ENCODE measurements at regions not wholly inside any gene's neighbourhood (a gene's known extent, or its start where the extent isn't known, plus 50 kb on each side); places are given as distances from the start of the nearest gene placed in this dataset.

DNA sequence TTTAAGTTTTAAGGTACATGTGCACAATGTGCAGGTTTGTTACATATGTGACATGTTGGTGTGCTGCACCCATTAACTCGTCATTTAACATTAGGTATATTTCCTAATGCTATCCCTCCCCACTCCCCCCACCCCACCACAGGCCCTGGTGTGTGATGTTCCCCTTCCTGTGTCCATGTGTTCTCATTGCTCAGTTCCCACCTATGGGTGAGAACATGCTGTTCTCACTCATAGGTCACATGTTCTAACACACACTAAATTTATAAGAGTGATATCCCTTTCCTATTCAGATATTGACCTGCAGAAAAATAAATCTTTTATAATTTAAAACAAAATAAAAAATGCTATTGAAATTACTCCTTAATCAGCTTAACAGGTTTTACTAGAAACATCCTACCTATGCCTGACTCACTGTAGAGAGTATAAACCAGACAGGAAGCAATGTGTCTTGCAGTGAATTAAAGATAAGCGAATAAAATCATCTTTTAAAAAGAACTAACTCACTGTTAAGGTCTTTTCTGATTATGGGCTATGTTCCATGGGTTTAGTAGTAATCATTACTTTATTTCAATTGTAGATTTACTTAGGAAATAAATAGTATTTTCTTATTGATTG, 82.0 kb upstream of the DPH5 start:
- in situ Hi-C loops (cut with MboI; ENCODE audit: low sequenced_read_pairs in 4 of 4) (no loop called here), intact Hi-C loops (cut with DNase I; ENCODE audit: low total_unique reads) (no loop called here)
- Histone ChIP-seq H3K4me1 (peaks cover 16 to 24% of the 10 kb centered on the region in 2 donors), H3K4me3 (no peak overlapping the region), H3K36me3 (no peaks in the 10 kb centered on the region), H3K9me3 (no peaks in the 10 kb centered on the region), H3K27me3 (no peaks in the 10 kb centered on the region), H3K27ac (no peak overlapping the region)
- no peak for ATAC-seq
- DNase-seq: no peak
- TF ChIP-seq, protein P1, sequence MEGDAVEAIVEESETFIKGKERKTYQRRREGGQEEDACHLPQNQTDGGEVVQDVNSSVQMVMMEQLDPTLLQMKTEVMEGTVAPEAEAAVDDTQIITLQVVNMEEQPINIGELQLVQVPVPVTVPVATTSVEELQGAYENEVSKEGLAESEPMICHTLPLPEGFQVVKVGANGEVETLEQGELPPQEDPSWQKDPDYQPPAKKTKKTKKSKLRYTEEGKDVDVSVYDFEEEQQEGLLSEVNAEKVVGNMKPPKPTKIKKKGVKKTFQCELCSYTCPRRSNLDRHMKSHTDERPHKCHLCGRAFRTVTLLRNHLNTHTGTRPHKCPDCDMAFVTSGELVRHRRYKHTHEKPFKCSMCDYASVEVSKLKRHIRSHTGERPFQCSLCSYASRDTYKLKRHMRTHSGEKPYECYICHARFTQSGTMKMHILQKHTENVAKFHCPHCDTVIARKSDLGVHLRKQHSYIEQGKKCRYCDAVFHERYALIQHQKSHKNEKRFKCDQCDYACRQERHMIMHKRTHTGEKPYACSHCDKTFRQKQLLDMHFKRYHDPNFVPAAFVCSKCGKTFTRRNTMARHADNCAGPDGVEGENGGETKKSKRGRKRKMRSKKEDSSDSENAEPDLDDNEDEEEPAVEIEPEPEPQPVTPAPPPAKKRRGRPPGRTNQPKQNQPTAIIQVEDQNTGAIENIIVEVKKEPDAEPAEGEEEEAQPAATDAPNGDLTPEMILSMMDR (IDR thresholded peaks at IDR 0.05 in 4 of 5, conservative IDR thresholded peaks at IDR 0.05 in 1 of 5): no peak
- no peak for TF ChIP-seq POLR2A (IDR thresholded peaks at IDR 0.05)

DNA sequence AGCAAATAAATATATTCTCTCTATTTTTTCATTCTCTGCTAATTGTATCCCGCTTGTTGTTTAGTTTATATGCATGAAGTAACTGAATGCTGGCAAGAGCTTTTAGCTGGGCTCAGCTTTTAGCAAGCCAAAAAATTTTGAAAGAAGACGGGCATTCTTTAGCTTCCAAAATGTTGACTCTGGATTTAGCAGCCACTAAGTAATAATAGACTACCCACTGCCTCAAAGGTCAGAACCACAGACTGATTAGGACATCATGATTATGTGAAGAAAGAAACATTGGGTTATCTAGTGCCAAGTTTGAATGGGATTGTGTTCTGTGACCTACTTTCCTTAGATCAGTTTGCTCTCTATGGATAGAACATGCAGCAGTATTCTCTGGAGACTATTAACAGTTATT, 80.3 kb upstream of the DPH5 start:
- DNase-seq: no peak
- no peak for TF ChIP-seq POLR2A (IDR thresholded peaks at IDR 0.05)
- TF ChIP-seq, protein P1 (IDR thresholded peaks at IDR 0.05 in 4 of 5, conservative IDR thresholded peaks at IDR 0.05 in 1 of 5): no peak
- intact Hi-C loops (cut with DNase I; ENCODE audit: low total_unique reads) (no loop called here), in situ Hi-C loops (cut with MboI; ENCODE audit: low sequenced_read_pairs in 4 of 4) (no loop called here)
- H3K4me3 ChIP-seq: no peak overlapping the region
- H3K9me3 ChIP-seq: no peaks in the 10 kb centered on the region
- ATAC-seq: peak in 1 of 2 donors; percentile 36
- H3K4me1 ChIP-seq: peaks cover 6 to 14% of the 10 kb centered on the region in 2 donors
- no peak overlapping the region for H3K27ac ChIP-seq
- no peaks in the 10 kb centered on the region for H3K36me3 ChIP-seq
- H3K27me3 ChIP-seq: no peaks in the 10 kb centered on the region

DNA sequence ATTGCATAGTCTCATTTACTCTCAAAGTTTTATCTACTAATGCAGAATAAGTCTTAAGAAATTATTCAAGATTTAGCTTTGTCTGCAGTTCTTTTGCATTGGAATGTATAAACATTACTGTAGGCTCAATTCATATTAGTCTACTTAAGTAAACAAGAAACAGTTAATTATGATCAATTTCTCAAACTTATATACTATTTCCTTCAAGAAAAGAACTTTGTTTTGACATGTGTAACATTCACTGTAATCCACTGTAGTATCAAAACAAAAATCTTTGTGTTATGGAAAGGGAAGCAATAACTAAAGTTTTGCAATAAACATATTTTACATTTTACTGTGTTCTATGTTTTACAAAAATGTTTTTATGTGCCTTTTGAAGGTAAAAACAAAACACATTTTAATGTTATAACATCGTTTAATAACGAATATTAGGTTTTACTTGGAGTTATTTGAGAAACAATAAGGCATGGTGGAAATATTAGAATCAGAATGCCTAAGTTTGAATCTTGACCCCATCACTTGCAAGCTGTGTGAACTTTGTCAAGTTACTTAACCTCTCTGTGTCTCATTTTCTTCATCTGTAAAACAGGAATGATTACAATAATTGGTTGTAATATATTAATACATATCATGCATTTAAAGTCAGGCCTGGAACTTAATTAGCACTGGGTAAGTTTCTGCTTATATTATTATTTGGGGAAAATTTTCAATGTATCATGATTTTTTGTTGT, 77.0 kb upstream of the DPH5 start:
- intact Hi-C loops (cut with DNase I; ENCODE audit: low total_unique reads) (no loop called here), in situ Hi-C loops (cut with MboI; ENCODE audit: low sequenced_read_pairs in 4 of 4) (no loop called here)
- Histone ChIP-seq H3K4me1 (peaks cover 6 to 14% of the 10 kb centered on the region in 2 donors), H3K4me3 (no peak overlapping the region), H3K36me3 (no peaks in the 10 kb centered on the region), H3K9me3 (no peaks in the 10 kb centered on the region), H3K27me3 (no peaks in the 10 kb centered on the region), H3K27ac (no peak overlapping the region)
- TF ChIP-seq, protein P1 (IDR thresholded peaks at IDR 0.05 in 4 of 5, conservative IDR thresholded peaks at IDR 0.05 in 1 of 5): no peak
- no peak for TF ChIP-seq POLR2A (IDR thresholded peaks at IDR 0.05)
- ATAC-seq (no peak), DNase-seq (no peak)

DNA sequence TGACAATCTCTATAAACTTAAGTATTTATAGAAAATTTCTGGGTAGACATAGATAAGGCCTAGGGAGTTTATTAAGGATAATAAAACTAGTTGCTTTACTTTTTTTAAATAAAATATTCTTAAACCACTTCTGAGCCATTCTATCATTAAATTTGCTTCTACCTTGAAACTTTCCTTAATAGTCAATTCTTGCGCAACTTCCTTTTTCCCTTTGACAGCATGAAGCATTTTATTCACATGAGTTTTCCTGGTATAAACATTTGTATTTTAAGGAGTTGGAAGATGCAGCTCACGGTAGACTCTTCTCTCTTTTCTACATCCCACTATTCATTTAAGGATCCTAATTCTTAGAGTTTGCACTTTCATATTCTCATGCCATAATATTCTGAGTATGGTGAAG, 75.8 kb upstream of the DPH5 start:
- in situ Hi-C loops (cut with MboI; ENCODE audit: low sequenced_read_pairs in 4 of 4) (no loop called here), intact Hi-C loops (cut with DNase I; ENCODE audit: low total_unique reads) (no loop called here)
- no peak for DNase-seq

More for the DNA sequence above, 75.8 kb upstream of the DPH5 start:
- TF ChIP-seq, protein P1 (IDR thresholded peaks at IDR 0.05 in 4 of 5, conservative IDR thresholded peaks at IDR 0.05 in 1 of 5): no peak
- no peak for TF ChIP-seq POLR2A (IDR thresholded peaks at IDR 0.05)
- peaks cover 0 to 7% of the 10 kb centered on the region in 2 donors for H3K4me1 ChIP-seq
- no peak overlapping the region for H3K4me3 ChIP-seq
- H3K27me3 ChIP-seq: no peaks in the 10 kb centered on the region
- no peak for ATAC-seq
- H3K27ac ChIP-seq: no peak overlapping the region
- H3K9me3 ChIP-seq: no peaks in the 10 kb centered on the region
- no peaks in the 10 kb centered on the region for H3K36me3 ChIP-seq
